Natural killer cell treated with Interleukin-12 subunit alpha and Interleukin-12 subunit beta and Interleukin-15 and Interleukin-18, amount 100 ng/mL, for 72 hours (primary cell): ENCODE measurements at regions not wholly inside any gene's neighbourhood (a gene's known extent, or its start where the extent isn't known, plus 50 kb on each side); places are given as distances from the start of the nearest gene placed in this dataset.

Source experiments
- ATAC-seq, 2 donors: fragments of 150-1000 bp; cut with Tn5 transposase in 1 of 2; sonication (Bioruptor Pico), chemical (Tn5 transposase) in 1 of 2; 2 replicates each; pipeline ENCODE4 v1.10.0; 2021
- DNase-seq: peaks from one replicate; pipeline ENCODE4 v3.0.0; 2022; ENCODE audit warnings: low spot score
- H3K27ac Mint-ChIP-seq, 2 donors: 1 replicate in 1 of 2; 2 replicates in 1 of 2; pipeline ENCODE4 v1.8.0; 2022; ENCODE audit warnings: mixed read lengths in 2 of 2, mild to moderate bottlenecking in 1 of 2, moderate library complexity in 1 of 2
- H3K27me3 Mint-ChIP-seq, 2 donors: 1 replicate in 1 of 2; 2 replicates in 1 of 2; pipeline ENCODE4 v1.8.0; 2022; ENCODE audit warnings: mixed read lengths in 2 of 2
- H3K36me3 Mint-ChIP-seq: one replicate; pipeline ENCODE4 v1.8.0; 2022; ENCODE audit warnings: mixed read lengths
- H3K4me1 Mint-ChIP-seq, 2 donors: 1 replicate in 1 of 2; 2 replicates in 1 of 2; pipeline ENCODE4 v1.8.0; 2022; ENCODE audit warnings: low read depth in 2 of 2, mixed read lengths in 2 of 2, mild to moderate bottlenecking in 1 of 2
- H3K4me3 Mint-ChIP-seq: one replicate; pipeline ENCODE4 v1.8.0; 2022; ENCODE audit warnings: mixed read lengths
- H3K9me3 Mint-ChIP-seq: 2 replicates; pipeline ENCODE4 v1.8.0; 2022; ENCODE audit warnings: mixed read lengths

DNA sequence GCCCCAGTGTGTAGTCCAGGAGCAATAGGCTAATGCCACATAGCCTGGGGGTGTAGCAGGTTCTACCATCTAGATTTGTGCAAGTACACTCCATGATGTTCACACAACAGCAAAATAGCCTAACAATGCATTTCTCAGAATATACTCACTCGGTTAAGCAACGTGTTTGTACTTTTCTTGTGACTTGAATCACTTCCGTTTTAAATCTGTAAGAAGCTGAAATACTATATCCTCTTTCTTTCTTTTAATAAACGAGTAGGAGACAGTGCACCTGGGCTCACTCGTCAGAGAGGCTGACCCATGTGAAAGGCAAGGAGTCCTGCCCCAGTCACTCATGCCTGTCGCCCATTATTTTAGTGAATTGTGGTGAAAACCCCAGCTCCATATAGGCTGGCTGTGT is 201.6 kb downstream of the FOXA2 start:
- no peak for ATAC-seq
- Mint-ChIP-seq H3K36me3 (no peaks in the 10 kb centered on the region), H3K4me3 (no peak overlapping the region), H3K27ac (no peak overlapping the region), H3K9me3 (peaks cover 2% of the 10 kb centered on the region), H3K4me1 (no peaks in the 10 kb centered on the region), H3K27me3 (no peaks in the 10 kb centered on the region)
- DNase-seq: no peak

DNA sequence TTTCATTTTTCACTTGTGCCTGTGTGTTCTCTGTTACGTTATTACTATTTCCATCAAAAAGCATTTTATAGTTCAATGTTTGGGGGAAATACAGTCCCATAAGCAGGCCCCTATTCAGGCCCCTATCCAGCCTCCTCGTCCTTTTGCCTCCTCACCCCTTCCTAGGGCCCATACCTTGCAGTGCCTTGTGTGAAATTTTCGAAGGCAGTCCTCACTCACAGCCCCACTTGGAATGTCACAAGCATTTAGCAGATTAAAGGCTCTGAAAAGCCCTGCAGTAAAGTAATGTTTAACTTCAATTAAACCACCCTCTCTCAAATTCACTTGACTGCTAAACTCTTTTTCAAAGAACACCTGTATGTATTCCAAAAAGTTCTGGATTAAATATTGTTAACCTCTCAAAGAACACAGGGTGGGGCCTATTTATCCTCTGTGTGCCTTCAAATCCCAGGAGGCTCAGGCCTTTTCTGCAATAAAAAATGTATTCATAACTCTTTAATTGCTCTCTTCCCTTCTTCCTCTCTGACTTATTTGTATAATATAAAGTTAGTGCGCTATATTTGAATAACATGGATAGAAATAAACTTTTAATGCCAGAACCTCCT is 202.5 kb downstream of the FOXA2 start:
- Mint-ChIP-seq H3K36me3 (no peaks in the 10 kb centered on the region), H3K27me3 (no peaks in the 10 kb centered on the region), H3K27ac (no peak overlapping the region), H3K4me3 (no peak overlapping the region), H3K9me3 (no peaks in the 10 kb centered on the region), H3K4me1 (no peaks in the 10 kb centered on the region)
- no peak for DNase-seq
- ATAC-seq: no peak

DNA sequence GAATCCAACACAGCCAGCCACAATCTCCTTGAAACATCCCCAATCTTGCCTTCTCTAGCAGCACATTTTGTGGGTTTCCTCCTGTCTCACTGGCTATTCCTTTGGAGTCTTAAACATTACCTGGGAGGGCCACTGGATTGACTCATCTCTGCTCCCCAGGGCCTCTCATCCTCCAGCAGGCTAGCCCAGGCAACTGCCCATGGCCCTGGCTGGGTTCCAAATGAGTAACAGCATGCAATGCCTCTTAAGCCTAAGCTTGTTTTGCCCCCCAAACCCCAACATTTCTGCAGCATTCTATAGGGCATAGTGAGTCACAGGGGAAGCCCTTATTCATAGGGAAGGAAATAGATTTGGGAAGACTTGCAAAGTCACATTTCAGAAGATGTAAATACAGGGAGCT is 204.9 kb downstream of the FOXA2 start:
- Mint-ChIP-seq H3K9me3 (no peaks in the 10 kb centered on the region), H3K4me1 (no peaks in the 10 kb centered on the region), H3K27me3 (no peaks in the 10 kb centered on the region), H3K27ac (no peak overlapping the region), H3K4me3 (no peak overlapping the region), H3K36me3 (no peaks in the 10 kb centered on the region)
- DNase-seq (no peak), ATAC-seq (no peak)

DNA sequence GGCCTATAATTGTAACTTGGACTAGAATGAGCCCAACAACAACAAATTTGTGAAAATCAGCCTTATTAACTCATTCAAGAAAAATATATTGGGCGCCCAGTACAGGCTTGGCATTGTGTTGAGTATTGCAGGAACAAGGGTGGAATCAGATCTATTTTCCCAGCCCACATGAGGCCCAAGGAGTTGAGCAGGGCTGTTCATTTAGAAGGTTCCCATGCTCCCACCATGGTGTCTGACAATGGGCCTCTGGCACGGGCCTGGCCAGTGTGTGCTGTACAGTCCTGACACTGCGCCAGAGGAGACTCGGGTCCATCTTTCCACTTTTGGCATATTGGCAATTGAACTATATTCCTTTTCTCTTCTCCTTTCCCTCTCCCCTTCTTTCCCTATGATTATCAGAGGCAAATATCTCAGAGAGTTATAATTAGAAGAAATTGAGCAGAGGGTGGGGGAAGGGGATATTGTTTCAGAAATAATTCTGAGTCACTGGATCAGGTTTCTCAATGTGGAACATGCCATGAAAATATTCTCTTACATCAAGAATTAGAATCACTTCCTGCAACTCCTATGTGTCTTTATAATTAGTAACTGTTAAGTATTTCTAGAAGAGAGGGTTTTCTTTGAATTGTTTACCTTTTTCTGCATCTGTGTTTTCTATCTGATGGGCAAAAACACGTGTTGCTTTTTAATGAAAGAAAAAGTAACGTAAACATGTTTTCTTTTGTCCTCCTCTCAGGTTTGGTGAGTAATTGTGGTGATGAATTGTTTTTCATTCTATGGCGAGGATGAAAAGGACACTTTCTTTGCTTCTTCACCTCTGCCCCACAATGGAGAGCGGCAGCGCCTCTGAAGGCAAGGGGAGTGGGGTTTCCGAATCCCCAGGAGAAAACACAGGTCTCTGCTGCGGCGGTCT is 209.4 kb downstream of the FOXA2 start:
- Mint-ChIP-seq H3K27me3 (peaks cover 0 to 2% of the 10 kb centered on the region in 2 donors), H3K9me3 (no peaks in the 10 kb centered on the region), H3K4me1 (no peaks in the 10 kb centered on the region), H3K36me3 (no peaks in the 10 kb centered on the region), H3K4me3 (no peak overlapping the region), H3K27ac (no peak overlapping the region)
- ATAC-seq (no peak), DNase-seq (no peak)

DNA sequence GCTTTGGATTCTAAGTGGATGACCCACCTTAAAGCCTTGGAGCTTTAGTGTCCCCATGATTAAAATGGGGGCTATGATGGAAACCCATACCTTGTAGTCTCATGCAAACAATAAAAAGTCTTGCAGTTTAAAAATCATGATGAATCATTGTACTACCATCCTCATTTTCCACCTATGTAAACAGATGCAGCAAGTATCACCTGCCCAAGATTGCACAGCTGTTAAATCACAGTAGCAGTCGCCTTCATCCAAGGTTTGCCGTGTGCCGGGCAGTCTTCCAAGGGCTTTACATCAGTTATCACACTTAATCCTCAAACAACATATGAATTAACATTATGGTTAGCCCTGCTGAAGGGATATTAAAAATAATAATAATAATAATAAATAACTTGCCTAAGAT is 210.3 kb downstream of the FOXA2 start:
- ATAC-seq: no peak
- no peaks in the 10 kb centered on the region for H3K4me1 Mint-ChIP-seq
- DNase-seq: no peak
- H3K27ac Mint-ChIP-seq: no peak overlapping the region
- peaks cover 0 to 2% of the 10 kb centered on the region in 2 donors for H3K27me3 Mint-ChIP-seq
- H3K36me3 Mint-ChIP-seq: no peaks in the 10 kb centered on the region
- no peaks in the 10 kb centered on the region for H3K9me3 Mint-ChIP-seq
- no peak overlapping the region for H3K4me3 Mint-ChIP-seq

DNA sequence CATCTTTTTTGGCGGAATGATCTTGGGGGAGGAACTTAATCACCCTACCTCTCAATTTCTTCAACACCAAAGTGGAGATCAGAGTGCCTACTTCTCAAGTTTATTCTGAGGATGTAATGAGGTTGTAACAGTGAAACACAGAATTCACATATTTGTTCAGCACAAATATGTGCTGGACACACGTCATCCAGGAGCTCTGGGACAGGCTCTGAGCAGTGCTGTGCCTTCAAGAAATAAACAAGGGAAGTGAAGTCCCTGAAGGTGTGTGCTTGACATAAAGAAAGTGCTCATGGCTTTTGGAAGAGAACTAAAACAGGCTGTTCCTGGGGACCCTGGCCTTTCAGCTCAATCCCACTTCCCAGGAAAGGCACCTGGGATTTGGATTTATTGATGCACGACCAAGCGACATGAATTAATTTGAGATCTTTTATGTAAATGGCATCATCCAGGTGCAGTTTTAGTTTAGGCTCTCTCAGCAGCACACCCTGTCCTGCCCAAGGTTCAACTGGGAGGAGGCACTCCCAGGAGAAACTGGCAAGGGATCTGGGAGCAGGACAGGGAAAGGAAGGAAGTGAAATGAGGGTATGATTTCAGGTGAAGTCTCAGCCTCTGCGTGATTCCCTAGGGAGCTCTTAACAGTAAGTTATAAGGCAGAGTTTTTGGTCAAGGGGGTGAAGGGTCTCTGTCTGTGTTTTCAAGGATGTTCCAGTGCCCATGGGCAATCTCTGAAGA is 211.0 kb downstream of the FOXA2 start:
- no peaks in the 10 kb centered on the region for H3K9me3 Mint-ChIP-seq
- H3K36me3 Mint-ChIP-seq: no peaks in the 10 kb centered on the region
- DNase-seq (no peak), ATAC-seq (no peak)
- H3K4me1 Mint-ChIP-seq: no peaks in the 10 kb centered on the region
- no peak overlapping the region for H3K27ac Mint-ChIP-seq
- H3K27me3 Mint-ChIP-seq: peaks cover 0 to 5% of the 10 kb centered on the region in 2 donors
- H3K4me3 Mint-ChIP-seq: no peak overlapping the region

DNA sequence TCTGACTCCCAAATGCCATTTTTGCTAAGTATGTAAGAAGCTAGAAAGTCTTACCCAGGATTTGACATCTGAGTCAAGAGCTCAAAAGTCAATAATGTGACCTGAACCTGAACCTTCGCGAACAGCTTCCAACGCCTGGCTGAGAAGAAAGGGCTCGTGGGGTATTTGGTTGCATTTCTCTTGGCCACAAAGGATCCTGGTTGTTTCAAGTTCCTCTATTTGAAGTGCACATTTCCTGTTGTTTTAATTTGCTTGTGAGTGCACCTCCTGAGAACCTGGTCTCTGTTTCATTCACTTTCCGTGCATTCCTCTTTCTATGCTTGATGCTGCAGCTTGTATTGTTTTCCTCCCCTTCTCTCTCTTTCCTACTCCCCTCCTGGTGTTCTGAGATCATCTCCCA is 212.5 kb downstream of the FOXA2 start:
- no peaks in the 10 kb centered on the region for H3K9me3 Mint-ChIP-seq
- no peak overlapping the region for H3K4me3 Mint-ChIP-seq
- no peaks in the 10 kb centered on the region for H3K36me3 Mint-ChIP-seq
- no peaks in the 10 kb centered on the region for H3K4me1 Mint-ChIP-seq
- H3K27me3 Mint-ChIP-seq: peaks cover 0 to 5% of the 10 kb centered on the region in 2 donors
- DNase-seq: no peak
- H3K27ac Mint-ChIP-seq: no peak overlapping the region
- ATAC-seq: no peak

DNA sequence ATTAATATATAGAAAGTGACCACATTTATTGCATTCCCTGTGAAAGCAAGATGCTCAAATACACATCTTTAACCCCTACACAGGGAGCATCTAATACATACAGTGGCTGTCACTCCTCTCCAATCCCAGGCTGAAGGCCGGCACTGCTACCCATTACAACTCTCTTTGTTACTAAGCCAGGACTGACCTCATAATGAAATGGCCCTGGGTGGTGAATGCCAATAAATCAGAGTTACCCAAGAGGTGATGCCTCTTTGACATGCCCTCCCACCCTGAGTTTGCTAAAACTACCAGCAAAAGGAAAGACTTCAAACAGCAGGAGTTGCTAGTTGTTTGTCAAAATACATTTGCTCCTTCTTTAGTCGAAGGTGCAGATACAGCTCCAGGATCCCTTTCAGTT is 214.2 kb downstream of the FOXA2 start:
- H3K4me1 Mint-ChIP-seq: no peaks in the 10 kb centered on the region
- peaks cover 0 to 7% of the 10 kb centered on the region in 2 donors for H3K27me3 Mint-ChIP-seq
- H3K36me3 Mint-ChIP-seq: no peaks in the 10 kb centered on the region
- ATAC-seq: no peak
- H3K27ac Mint-ChIP-seq: no peak overlapping the region
- no peak overlapping the region for H3K4me3 Mint-ChIP-seq
- H3K9me3 Mint-ChIP-seq: peaks cover 2% of the 10 kb centered on the region
- no peak for DNase-seq

DNA sequence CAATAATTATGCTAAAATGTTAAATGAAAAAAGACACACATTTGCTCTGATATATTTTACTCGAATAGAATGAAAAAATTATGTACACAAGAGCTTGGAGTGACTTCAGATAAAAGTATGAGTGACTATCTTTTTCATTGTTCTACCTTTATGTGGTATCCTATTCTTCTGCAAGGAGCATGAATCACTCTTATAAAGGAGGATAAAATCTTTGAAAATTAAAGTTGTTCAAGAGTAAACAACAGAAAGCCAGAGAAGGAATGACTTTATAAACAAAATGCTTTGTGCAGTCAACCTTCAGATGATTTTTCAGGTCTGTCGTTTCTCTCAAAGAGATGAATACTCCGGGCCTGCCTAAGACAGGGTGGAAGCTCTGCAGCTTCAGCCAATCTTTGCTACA is 215.3 kb downstream of the FOXA2 start:
- ATAC-seq: no peak
- Mint-ChIP-seq H3K27ac (no peak overlapping the region), H3K36me3 (no peaks in the 10 kb centered on the region), H3K9me3 (peaks cover 3% of the 10 kb centered on the region), H3K4me1 (no peaks in the 10 kb centered on the region), H3K27me3 (peaks cover 0 to 7% of the 10 kb centered on the region in 2 donors), H3K4me3 (no peak overlapping the region)
- DNase-seq: no peak

DNA sequence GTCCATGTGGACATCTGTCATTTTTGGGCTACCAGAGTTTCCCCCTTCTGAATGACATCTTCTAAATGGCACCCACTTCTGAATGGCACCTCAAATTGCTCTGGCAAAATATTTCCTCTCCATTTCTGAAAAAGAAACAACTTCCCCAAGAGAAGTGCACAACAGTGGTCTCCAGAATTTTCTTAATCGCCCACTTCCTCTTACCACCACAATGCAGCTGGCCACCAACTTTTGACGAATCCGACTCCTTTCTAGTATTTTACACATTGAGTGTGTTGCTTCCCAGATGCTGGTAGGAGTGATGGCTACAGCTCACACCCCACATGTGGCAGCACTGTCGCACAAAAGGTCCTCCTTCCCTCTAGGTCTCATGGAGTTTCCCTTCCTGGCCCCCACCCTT is 216.1 kb downstream of the FOXA2 start:
- no peak for ATAC-seq
- Mint-ChIP-seq H3K27ac (no peak overlapping the region), H3K36me3 (no peaks in the 10 kb centered on the region), H3K9me3 (peaks cover 3% of the 10 kb centered on the region), H3K4me3 (no peak overlapping the region), H3K27me3 (peaks cover 0 to 4% of the 10 kb centered on the region in 2 donors), H3K4me1 (no peaks in the 10 kb centered on the region)
- DNase-seq: no peak

DNA sequence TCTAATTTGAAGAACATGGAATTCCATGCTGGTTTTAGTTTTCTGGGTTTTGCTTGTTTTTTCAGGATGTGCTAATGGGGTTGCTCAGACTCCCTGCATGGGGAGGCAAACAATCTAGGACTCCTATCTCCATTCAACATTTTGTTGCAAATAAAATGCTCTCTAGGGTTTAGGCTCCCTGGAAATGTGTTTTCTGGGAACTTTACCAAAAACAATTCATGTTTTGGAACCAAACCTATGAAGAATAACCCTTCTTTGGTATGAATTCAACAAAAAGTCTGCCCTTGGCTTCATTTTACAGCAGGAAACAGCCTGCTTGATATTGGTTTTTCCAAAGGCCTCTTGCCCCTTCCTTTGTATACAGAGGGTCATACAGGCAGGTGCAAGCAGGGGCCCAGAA is 217.7 kb downstream of the FOXA2 start:
- DNase-seq (no peak), ATAC-seq (no peak)
- no peak overlapping the region for H3K4me3 Mint-ChIP-seq
- H3K27ac Mint-ChIP-seq: no peak overlapping the region
- H3K27me3 Mint-ChIP-seq: peaks cover 0 to 4% of the 10 kb centered on the region in 2 donors
- H3K36me3 Mint-ChIP-seq: no peaks in the 10 kb centered on the region
- H3K4me1 Mint-ChIP-seq: no peaks in the 10 kb centered on the region
- peaks cover 3% of the 10 kb centered on the region for H3K9me3 Mint-ChIP-seq

DNA sequence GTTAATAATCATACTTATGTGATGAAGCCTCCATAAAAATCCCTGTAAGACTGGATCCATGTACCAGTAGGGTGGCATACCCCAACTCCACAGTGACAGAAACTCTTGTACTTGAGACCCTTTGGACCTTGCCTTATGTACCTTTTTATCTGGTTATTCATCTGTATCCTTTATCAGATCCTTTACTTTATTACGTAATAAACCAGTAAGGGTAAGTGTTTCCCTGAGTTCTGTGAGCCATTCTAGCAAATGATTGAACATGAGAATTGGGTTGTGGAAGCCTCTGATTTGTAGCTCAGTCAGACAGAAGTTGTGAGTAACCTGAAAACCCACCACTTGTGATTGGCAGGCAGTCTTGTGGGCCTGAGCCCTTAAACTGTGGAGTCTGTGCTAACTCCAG is 229.7 kb downstream of the FOXA2 start:
- no peak for DNase-seq
- ATAC-seq: no peak
- Mint-ChIP-seq H3K36me3 (no peaks in the 10 kb centered on the region), H3K27me3 (no peaks in the 10 kb centered on the region), H3K4me1 (no peaks in the 10 kb centered on the region), H3K4me3 (no peak overlapping the region), H3K27ac (no peak overlapping the region), H3K9me3 (peaks cover 8% of the 10 kb centered on the region)

DNA sequence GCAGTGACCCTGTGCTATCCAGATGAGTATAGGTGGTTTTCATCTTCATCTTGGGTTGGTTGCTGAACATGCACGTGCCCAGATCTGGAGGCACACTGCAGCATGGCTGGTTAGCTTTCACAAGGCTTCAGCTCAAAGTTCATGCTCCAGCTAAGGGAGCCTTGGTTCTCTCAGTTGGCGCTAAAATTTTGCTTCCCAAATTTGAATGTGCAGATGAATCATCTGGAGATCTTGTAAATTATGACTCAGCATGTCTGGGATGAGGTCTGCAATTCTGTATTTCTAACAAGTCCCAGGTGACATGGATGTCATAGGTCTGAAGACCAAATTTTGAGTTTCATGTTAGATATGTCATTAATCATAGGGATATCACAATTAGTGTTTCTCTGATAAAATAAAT is 230.8 kb downstream of the FOXA2 start:
- H3K4me1 Mint-ChIP-seq: no peaks in the 10 kb centered on the region
- no peaks in the 10 kb centered on the region for H3K27me3 Mint-ChIP-seq
- H3K27ac Mint-ChIP-seq: no peak overlapping the region
- no peak overlapping the region for H3K4me3 Mint-ChIP-seq
- DNase-seq: no peak
- no peaks in the 10 kb centered on the region for H3K36me3 Mint-ChIP-seq
- H3K9me3 Mint-ChIP-seq: peaks cover 5% of the 10 kb centered on the region
- ATAC-seq: no peak

DNA sequence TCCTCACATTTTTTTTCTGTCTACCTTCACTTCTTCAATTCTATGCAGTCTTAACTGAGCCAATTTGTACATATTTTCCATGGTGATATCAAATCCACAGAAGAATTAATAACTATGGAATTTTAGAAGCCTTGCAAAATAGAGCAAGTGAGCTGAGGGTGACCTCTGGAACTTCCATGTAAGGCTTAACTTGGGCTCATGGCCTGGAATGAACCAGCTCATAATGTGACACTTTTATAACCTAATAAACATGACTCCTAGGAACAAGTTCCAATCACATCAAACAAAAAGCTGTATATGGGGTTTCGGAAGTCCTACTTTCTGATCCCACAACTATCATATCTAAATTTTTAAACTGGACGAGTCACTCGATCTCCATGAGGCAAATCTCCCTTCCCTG is 232.4 kb downstream of the FOXA2 start:
- peaks cover 5% of the 10 kb centered on the region for H3K9me3 Mint-ChIP-seq

More for the DNA sequence above, 232.4 kb downstream of the FOXA2 start:
- no peak overlapping the region for H3K27ac Mint-ChIP-seq
- H3K27me3 Mint-ChIP-seq: no peaks in the 10 kb centered on the region
- H3K36me3 Mint-ChIP-seq: no peaks in the 10 kb centered on the region
- H3K4me3 Mint-ChIP-seq: no peak overlapping the region
- no peaks in the 10 kb centered on the region for H3K4me1 Mint-ChIP-seq
- ATAC-seq (no peak), DNase-seq (no peak)
